NCI-H526 treated with DMSO at 0.1 percent for 48 hours (cell line): ENCODE measurements at regions not wholly inside any gene's neighbourhood (a gene's known extent, or its start where the extent isn't known, plus 50 kb on each side); places are given as distances from the start of the nearest gene placed in this dataset.
"Not testable (repeated sequence)": the region's sequence is repeated elsewhere in the genome, so short reads cannot be mapped to it uniquely, and the experiment has no call there.

ENCODE experiments used
- DNase-seq: peaks from one replicate; lab custom pipeline; 2025; lab: John Stamatoyannopoulos, UW

DNA sequence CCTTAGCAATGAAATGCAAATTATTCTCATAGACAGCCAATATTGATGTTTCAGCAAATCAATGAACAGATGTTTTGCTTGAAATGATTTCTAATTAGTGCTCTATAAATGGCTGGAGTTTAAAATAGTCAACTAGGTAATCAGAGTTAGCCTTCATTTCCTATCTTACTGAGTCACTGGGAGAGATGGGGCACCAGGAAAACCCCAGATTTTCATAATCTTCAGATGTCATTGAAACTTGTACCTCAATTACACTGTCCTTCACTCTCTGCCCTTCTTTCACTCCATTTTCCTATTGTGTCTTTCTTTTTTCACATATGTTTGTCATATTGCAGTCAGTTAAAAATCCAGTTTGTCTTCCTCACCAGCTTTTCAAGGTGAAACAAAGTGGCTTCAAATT lies 92.7 kb downstream of the C12orf75 start:
- no peak for DNase-seq

DNA sequence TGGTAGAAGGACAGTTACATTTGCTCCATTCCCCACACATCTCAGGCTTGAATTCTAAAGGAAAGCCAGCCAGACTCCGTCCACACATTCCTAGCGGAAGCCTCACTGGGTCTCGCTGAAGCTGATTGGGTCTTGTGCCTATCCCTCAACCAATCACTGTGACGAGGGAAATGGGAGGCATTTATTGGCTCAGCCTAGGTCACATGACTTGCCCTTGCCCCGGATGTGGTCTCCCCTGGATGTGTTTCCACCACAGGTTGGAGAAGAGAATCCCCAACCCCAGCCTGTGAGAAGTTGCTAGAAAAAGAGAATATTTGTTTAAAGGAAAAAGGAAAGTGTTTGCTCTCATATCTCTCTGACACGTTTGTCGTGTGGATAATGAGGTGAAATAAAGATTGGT lies 93.4 kb downstream of the C12orf75 start:
- DNase-seq, result no peak

DNA sequence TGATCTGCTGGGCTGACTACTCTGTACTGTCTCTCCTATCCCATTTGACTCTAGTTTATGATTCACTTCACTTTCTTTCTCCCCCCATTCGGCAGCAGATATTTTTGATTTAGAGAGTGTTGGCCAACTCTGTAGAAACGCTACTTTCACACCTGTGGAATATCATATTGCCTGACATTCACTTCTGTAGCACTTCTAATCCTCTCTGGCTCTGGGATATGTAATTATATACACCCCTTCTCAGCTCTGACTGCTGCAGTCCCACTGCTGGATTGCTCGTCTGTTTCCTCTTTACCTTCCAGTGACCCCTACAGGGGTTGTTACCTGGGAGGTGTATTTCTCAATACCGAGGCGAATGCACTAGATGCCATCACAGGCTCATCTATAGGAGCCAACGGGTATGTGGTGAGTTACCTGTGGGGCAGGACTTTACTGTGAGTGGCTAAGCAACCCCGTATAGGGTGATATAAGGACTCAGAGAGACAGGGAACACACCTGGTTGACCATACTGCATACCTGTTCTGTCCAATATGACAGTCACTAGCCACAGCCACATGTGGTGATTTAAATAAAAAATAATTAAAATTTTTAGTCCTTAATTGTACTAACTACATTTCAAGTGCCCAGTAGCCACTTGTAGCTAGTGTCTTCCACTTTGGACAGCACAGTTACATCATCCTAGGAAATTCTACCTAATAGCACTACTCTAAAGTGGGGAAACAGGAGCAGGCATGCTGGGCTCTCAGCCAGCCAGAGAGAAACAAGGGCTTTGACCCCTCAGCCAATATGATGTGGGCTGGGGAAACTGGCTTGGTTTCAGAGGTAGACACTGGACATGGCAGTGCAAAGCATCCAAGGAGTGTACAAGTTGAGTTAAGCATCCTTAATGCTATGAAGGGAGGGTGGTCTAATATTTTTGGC lies 95.0 kb downstream of the C12orf75 start:
- DNase-seq, result no peak

DNA sequence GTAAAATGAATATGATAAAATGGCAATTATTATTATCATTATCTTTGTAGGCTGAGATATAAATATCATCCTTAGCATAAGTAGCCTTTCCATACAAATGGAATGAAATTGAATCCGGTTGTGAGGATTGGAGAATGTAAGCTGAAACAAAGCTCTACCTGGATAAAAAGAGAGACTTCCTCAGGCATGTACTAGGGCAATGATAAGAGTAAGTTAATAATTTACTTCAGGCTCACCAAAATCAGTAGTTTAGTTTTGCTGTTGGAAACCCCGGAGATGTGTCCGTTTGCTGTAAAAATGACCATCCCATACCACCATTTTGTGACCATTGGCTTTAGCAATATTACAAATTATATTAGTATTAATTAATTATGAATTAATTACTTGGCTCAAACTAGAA lies 96.3 kb downstream of the C12orf75 start:
- DNase-seq, result no peak

DNA sequence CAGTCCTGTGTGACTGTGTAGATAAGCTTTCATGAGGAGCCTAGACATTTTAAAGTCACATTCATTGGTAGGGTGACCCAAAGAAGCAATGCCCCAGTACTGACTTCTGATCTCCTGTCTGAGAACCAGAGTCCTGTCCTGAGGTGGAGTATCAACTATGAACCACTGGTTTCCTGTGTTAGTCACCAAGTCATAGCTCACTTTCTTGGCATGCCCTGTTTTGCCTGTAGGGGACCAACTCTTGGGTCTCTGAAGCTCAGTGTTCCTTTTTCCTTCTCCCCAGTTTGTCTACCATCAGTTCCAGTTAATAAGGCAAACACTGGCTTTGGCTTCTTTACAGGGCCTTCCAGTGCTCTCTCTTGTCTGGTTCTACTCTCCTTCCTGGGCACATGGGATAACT lies 97.4 kb downstream of the C12orf75 start:
- no peak for DNase-seq

DNA sequence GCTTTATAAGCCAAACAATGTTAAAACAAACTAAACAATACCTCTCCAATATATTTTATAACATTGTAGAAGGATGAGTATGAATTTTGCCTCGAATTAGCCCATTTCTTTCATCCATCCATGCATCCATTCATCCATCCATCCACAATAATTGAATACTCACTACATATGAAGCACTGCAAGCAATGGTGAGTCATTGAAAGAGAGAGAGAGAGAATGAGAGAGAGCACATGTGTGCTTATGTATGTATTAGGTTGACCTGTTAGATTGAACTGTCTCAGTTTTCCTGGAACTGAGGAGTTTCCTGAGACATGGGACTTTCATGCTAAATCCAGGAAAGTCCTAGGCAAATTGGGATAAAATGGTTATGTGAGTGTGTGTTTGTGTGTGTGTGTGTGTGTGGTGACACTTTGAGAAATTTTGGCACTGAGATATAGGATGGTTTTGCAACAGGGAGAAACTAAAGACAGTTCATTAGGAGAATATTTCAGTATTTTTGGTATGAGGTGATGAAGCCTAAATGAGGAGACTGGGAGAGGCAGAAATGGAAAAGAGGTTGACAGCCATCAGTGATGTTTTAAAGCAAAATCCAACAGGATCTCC lies 98.4 kb downstream of the C12orf75 start:
- no peak for DNase-seq

DNA sequence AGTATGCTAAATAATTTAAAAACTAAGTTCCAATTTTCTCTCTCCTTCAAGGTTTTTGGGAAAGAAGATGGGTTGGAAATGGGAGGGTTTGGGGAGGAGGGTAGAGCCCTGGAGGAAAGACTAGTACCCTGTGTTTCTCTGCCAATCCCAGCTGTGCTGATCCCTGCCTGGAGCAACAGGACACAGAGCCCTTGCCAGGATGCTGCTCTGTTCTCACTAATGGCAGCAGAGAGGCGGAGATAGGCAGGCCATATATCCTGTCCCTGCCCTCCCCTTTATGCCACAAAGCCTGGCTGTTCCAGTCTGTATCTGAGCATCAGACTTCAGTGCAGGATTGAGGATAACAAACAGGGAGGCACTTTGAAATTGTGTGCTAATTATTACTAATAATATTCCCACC lies 99.0 kb downstream of the C12orf75 start:
- DNase-seq, result no peak

DNA sequence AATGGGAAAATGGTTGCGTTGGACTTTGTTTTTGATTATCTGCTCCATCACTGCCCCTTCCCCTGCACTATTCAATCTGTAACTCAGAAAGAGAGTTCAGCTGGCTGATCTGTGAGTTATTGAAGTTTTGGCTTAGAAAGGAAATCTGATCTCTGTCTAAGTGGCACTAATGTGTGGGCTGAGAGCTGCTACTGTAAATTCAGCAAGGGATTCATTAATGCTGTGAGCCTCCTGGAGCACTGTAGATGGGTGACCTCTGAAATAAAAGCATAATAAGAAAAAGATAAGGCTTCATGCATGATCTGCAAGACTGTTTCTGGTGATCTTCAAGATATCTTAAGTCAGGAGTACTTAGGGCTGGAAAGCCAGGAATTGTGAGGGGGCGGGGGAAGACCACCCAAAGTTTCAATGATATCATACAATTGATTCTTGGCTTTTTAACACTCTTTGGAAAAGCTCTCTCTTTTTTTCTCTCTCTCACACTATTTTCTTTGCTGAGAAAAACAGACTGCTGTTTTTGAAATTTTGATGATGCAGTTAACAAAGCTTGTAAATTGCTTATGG lies 101.1 kb downstream of the C12orf75 start:
- no peak for DNase-seq

DNA sequence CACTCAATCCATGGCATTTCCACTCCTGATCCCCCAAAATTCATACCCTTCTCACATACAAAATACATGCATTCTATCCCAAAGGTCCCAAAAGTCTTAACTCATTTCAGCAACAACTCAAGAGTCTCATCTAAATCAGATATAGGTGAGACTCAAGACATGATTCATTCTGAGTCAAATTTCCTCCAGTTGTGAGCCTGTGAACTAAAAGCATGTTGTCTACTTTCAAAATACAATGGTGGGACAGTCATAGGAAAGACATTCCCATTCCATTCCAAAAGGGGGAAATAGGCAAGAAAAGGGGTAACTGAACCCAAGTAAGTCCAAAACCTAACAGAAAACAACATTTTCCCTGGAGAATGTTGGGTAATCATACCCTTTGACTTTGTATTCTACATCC lies 103.3 kb downstream of the C12orf75 start:
- no peak for DNase-seq

DNA sequence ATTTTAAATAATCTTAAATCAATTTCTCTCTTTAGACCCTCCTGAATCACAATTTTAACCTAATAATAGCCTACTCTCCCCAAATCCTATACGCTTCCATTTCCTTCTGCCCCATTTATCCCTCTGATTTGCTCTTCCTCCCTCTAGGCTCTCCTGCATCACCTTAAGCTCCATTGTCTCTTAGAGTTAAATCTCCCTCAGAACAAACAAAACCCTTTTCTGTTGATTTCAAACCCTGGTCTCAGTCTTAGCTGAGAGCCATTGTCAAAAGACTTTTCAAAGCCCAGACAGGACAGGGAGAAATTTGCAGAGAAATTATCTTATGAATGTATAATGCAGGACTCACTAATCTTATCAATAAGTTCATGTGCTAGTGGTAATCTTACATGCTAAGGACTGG lies 106.1 kb downstream of the C12orf75 start:
- DNase-seq, result no peak

DNA sequence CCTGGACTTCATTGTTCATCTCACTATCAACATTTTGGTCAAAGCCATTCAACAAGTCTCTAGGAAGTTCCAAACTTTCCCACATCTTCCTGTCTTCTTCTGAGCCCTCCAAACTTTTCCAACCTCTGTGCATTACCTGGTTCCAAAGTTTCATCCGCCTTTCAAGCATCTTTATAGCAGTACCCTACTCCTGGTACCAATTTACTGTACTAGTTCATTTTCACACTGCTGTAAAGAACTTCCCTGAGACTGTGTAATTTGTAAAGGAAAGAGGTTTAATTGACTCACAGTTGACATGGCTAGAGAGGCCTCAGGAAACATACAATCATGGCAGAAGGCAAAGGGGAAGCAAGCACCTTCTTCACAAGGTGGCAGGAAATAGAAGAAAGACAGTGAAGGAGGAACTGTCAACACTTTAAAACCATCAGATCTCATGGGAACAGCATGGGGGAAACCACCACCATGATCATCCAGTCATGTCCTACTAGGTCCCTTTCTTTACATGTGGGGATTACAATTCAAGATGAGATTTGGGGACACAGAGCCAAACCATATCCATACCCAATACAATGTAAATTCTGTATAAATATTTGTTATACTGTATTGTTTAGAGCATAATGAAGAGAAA lies 109.7 kb downstream of the C12orf75 start:
- DNase-seq, result no peak

DNA sequence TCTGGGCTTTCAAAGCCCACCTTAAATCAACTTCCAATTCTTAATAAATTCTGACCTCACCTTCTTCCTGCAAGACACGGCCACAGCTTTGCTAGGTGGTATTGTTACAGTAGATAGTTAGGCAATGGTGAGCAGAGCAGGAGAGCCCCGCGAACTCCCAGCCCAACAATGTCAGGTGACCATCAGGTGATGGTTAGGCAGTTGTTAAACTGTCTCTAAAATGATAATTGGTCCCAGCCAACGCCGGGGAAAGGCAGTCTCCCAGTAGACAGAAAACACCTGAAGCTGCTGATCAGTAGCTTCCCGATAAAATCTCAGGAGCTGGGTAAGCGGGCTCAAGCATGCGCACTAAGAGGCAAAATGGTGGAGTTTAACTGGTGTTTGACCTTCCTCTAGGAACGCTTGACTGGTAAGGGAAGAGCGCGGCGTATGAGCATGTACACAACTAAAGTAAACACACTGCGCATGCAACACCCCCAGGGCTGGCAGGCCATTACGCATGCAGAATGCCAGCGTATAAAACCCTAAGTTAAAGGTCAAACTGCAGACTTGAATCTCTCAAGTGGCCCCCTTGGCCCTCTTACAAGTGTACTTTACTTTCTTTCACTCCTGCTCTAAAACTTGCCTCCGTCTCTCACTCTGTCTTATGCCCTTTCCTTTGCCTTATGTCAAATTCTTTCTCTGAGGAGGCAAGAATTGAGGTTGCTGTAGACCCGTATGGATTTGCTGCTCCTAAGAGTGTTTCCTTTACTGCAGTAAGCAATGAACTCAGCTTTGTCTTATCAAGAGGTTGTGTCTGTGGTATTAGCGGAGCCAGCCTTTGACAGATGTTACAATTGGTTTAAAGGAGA lies 113.5 kb downstream of the C12orf75 start:
- DNase-seq, result no peak

DNA sequence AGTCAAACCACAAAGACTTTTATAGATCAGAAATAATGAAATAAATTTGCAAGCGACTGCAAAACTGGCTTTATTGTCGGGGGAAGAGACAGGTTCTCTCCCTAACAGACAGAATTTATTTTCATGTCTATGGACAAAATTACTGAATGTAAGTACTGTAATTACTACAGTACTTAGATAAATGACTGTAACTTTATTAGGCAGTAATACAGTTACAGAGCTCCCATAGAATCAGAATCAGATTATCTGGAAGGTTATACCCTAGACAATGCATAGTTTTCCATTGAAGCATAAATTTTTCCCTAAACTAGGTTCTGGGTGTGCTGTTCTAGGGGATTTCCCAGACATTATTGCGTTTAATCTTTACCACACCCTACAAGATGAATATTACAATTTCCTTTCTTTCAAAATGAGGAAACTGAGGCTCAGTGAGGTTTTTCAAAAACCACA lies 114.2 kb downstream of the C12orf75 start:
- DNase-seq, result no peak

DNA sequence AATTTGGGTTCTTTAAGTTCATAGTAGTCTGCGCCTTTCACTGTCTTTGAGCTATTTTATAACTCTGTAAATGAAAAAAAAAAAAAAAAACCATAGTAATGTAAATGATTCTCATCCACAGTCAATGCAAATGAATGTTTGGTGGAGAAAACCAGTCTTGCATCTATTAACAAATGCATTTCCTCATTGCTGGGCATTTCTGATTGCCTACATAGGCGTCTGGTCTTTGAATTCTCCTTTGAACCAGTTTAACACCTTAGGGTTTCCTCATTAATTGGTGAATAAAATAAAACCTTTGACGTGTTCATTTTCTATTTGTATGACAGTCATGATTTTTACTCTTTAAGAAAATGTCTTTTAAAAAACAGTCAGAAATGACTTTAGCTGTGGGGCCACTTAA lies 114.8 kb downstream of the C12orf75 start:
- peak; percentile 8 for DNase-seq

DNA sequence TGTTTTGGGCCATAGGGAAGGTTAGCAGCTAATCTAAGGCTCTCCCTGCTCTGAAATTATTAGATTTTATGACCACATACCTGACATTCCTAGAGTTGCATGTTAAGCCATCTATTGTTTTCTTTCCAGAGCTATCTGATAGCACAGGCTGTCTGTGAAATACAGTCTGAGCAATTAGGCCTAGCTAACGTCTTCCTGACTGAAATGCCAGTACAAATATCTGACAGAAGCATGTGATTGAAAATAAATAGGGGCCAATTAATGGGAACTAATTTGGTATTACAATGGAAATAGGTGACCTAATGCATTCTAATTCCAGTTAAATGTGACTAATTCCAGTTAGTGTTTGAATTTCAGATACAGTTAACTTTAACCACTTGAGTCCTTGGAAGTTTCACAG lies 115.2 kb downstream of the C12orf75 start:
- DNase-seq, result no peak

DNA sequence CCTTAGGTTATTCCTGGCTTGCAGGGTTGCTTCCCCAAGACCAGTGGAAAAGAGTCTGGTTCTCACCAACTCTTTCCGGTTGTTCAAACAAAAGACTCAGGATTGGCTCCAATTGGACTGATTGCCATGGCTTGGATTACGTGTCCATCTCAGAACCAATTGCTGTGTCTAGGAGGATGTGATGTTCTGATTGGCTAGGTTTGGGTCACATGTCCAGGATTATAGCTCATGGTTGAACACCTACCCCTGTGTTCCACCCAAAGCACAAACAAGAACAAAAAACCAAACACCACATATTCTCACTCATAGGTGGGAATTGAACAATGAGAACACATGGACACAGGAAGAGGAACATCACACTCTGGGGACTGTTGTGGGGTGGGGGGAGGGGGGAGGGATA lies 116.0 kb downstream of the C12orf75 start:
- not testable (repeated sequence) for DNase-seq

DNA sequence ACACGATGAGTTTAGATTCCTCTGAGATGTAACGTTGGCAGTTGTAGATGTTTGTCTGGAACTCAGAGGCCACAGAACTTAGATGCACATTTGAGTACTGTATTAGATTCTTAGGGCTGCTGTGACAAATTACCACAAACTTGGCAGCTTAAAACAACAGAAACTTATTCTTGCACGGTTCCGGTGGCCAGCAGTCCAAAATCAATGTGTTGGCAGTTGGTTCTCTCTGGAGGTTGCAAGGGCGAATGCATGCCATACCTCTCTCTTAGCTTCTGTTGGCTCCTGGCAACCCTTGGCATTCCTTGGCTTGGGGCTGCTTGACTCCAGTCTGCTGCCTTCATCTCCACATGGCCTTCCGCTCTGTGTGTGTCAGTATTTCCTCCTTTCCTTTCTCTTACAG lies 118.9 kb downstream of the C12orf75 start:
- no peak for DNase-seq

DNA sequence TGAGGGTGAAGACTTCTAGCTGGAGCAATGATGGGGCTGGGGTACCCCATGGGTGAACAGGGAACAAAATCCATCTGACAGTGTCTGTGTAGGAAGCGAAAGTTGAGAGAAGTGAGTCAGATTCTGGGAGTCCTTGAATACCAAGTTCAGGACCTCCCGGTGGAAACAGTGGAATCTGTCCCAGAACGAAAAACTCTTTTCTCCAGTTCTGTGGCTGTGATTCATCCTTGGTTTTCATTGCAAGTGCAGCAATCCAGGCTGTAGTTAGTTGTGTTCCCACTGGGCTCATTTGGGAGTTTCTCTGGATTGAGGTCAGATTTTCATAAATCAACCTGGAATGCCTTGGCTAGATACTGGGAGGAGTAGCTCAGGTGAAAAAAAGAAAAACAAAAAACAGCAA lies 120.7 kb downstream of the C12orf75 start:
- no peak for DNase-seq

DNA sequence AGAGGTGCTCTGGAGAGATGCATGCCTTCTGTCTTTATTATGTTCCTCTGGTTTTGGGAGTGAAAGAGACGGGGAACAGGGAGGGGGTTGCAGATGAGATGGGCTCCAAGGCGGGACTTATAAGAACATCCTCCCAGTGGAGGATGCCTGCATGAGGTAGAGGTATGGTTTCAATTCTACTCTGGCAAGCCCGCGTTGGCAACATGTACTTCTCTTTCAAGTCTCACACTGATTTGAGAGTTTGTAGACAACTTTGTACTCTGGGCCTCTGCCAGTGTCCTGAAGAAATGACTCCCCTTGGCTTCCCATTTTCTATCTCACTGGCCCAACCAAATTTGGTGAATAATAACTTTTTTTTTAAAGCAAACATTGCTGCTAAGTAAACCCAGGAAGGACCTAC lies 121.3 kb downstream of the C12orf75 start:
- DNase-seq, result no peak

DNA sequence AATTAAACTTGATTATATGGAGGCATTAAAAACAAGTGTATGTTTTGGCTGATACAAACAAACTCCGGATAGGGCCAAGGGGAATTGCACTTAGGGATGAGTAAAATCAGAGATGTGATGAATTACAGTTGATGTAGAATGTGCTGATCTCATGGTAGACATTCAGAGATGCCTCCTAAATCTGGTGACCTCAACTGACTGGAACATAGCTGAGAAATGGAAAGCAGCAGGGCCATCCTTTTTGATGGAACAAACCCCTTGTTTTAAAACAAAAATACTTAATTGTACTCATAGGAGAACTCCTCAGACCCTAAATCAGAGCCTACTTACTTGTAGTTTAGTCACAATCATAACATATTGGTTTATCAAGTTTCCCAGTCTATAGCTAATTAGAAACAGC lies 122.8 kb downstream of the C12orf75 start:
- no peak for DNase-seq

DNA sequence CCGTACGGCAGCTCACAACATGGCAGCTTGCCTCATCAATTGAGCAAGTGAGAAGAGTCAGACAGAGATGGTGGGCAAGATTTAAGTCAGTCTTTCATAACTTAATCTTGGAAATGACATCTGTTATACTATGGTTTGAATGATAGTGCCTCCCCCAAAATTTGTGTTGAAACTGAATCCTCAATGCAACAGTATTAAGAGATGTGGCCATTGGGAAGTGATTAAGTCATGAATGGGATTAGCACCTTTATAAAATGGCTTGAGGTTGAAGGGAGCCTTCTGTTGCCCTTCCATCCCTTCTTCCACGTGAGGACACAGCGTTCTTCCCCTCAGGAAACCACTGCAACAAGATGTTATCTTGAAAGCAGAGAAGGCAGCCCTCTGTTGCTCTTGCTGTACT lies 124.2 kb downstream of the C12orf75 start:
- DNase-seq, result no peak

DNA sequence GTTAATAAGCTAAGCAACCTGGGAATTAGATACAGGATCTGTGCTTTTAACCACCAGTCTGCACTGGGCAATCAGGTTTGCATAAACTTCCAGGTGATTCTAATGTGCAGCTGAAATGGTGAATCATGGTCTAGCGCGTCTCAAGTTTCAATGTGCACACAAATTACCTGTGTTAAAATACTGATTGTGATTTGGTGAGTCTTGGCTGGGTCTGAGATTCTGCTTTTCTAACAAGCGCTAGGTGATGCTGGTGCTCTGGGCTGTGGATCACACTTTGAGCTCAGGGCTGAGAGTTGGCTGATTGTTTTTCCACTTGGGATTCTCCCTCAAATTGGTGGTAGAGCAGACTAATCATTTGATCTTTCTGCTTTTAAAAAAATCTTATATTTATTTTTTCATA lies 124.8 kb downstream of the C12orf75 start:
- DNase-seq, result peak; percentile 91
